H9 (cell line): ENCODE measurements at regions not wholly inside any gene's neighbourhood (a gene's known extent, or its start where the extent isn't known, plus 50 kb on each side); places are given as distances from the start of the nearest gene placed in this dataset.

Source experiments
- DNase-seq: peaks from one replicate; pipeline ENCODE4 v3.0.0-alpha.2; 2017
- H2AFZ ChIP-seq: one replicate; pipeline ENCODE4 v1.6.1; 2013; ENCODE audit warnings: mild to moderate bottlenecking, low read length, control low read depth, moderate library complexity
- H2AK5ac ChIP-seq: 2 replicates; pipeline ENCODE4 v1.6.1; 2013; ENCODE audit warnings: low read length, control low read depth, mixed read lengths; ENCODE audit not compliant: insufficient read length
- H2BK120ac ChIP-seq: one replicate; pipeline ENCODE4 v1.6.1; 2013; ENCODE audit warnings: low read depth, mild to moderate bottlenecking, low read length, control low read depth, inconsistent platforms; ENCODE audit not compliant: poor library complexity, severe bottlenecking
- H2BK12ac ChIP-seq: 2 replicates; pipeline ENCODE4 v1.6.1; 2013; ENCODE audit warnings: low read length, control low read depth, mixed read lengths, low read depth; ENCODE audit not compliant: insufficient read length
- H2BK15ac ChIP-seq: 2 replicates; pipeline ENCODE4 v1.6.1; 2013; ENCODE audit warnings: low read depth, low read length, control low read depth
- H2BK20ac ChIP-seq: one replicate; pipeline ENCODE4 v1.6.1; 2013; ENCODE audit warnings: low read depth, mild to moderate bottlenecking, low read length, control low read depth, inconsistent platforms; ENCODE audit not compliant: poor library complexity, severe bottlenecking
- H2BK5ac ChIP-seq: 2 replicates; pipeline ENCODE4 v1.6.1; 2013; ENCODE audit warnings: low read length, control low read depth, mixed read lengths; ENCODE audit not compliant: insufficient read length
- H3K14ac ChIP-seq: 2 replicates; pipeline ENCODE4 v1.6.1; 2013; ENCODE audit warnings: low read length, control low read depth; ENCODE audit not compliant: insufficient read depth
- H3K18ac ChIP-seq: 2 replicates; pipeline ENCODE4 v1.6.1; 2013; ENCODE audit warnings: low read depth, mild to moderate bottlenecking, mixed read lengths, low read length, control low read depth; ENCODE audit not compliant: insufficient read length
- H3K23ac ChIP-seq: 2 replicates; pipeline ENCODE4 v1.6.1; 2013; ENCODE audit warnings: low read length, control low read depth, mixed read lengths, low read depth; ENCODE audit not compliant: insufficient read length
- H3K23me2 ChIP-seq: 2 replicates; pipeline ENCODE4 v1.6.1; 2013; ENCODE audit warnings: low read depth, mild to moderate bottlenecking, mixed read lengths, low read length, control low read depth; ENCODE audit not compliant: insufficient read length, poor library complexity, severe bottlenecking
- H3K27ac ChIP-seq: 2 replicates; pipeline ENCODE4 v1.5.1; 2013; ENCODE audit warnings: low read length, control low read depth, mixed read lengths, low read depth; ENCODE audit not compliant: insufficient read length
- H3K27me3 ChIP-seq: 2 replicates; pipeline ENCODE4 v1.6.1; 2013; ENCODE audit warnings: low read length, control low read depth, inconsistent platforms; ENCODE audit not compliant: insufficient read depth
- H3K4ac ChIP-seq: 2 replicates; pipeline ENCODE4 v1.6.1; 2013; ENCODE audit warnings: low read depth, mild to moderate bottlenecking, control low read depth, inconsistent platforms, low read length, moderate library complexity
- H3K4me1 ChIP-seq: 2 replicates; pipeline ENCODE4 v1.6.1; 2013; ENCODE audit warnings: low read length, control low read depth, inconsistent platforms; ENCODE audit not compliant: insufficient read depth
- H3K4me2 ChIP-seq: 2 replicates; pipeline ENCODE4 v1.6.1; 2013; ENCODE audit warnings: low read length, control low read depth, mixed read lengths; ENCODE audit not compliant: insufficient read length, insufficient read depth
- H3K56ac ChIP-seq: 2 replicates; pipeline ENCODE4 v1.6.1; 2013; ENCODE audit warnings: low read depth, mild to moderate bottlenecking, mixed read lengths, low read length, control low read depth; ENCODE audit not compliant: insufficient read length
- H3K79me1 ChIP-seq: 2 replicates; pipeline ENCODE4 v1.6.1; 2013; ENCODE audit warnings: low read depth, mild to moderate bottlenecking, moderate library complexity, low read length, control low read depth, inconsistent platforms; ENCODE audit not compliant: insufficient read depth, poor library complexity, severe bottlenecking
- H3K79me2 ChIP-seq: 2 replicates; pipeline ENCODE4 v1.6.1; 2013; ENCODE audit warnings: low read length, control low read depth, inconsistent platforms; ENCODE audit not compliant: insufficient read depth
- H3K9ac ChIP-seq: 2 replicates; pipeline ENCODE4 v1.6.1; 2013; ENCODE audit warnings: low read length, control low read depth, mixed read lengths; ENCODE audit not compliant: insufficient read length; ENCODE audit errors: extremely low read depth
- H3K9me3 ChIP-seq: one replicate; pipeline ENCODE4 v1.6.1; 2013; ENCODE audit warnings: low read depth, low read length, inconsistent platforms; ENCODE audit not compliant: control insufficient read depth
- H3T11ph ChIP-seq: one replicate; pipeline ENCODE4 v1.6.1; 2013; ENCODE audit warnings: mild to moderate bottlenecking, low read length, control low read depth, inconsistent platforms
- H4K20me1 ChIP-seq: one replicate; pipeline ENCODE4 v1.6.1; 2013; ENCODE audit not compliant: control insufficient read depth, insufficient read length, insufficient read depth
- H4K5ac ChIP-seq: 2 replicates; pipeline ENCODE4 v1.6.1; 2013; ENCODE audit warnings: low read depth, mild to moderate bottlenecking, mixed read lengths, low read length, control low read depth; ENCODE audit not compliant: insufficient read length
- H4K8ac ChIP-seq: replicated peaks from 2 replicates; pipeline ENCODE4 v1.6.1; 2013; ENCODE audit warnings: low read length, control low read depth, mixed read lengths, low read depth; ENCODE audit not compliant: insufficient read length
- H4K91ac ChIP-seq: 2 replicates; pipeline ENCODE4 v1.6.1; 2013; ENCODE audit warnings: low read depth, mild to moderate bottlenecking, moderate library complexity, mixed read lengths, low read length, control low read depth; ENCODE audit not compliant: insufficient read length
- H3K27ac Mint-ChIP-seq, 3 experiments: 2 replicates in 2 of 3; 3 replicates in 1 of 3; pipeline ENCODE4 v1.8.0; 2020 to 2021; ENCODE audit warnings: mixed read lengths in 3 of 3, mild to moderate bottlenecking in 1 of 3, moderate library complexity in 1 of 3
- H3K27me3 Mint-ChIP-seq: 2 replicates; pipeline ENCODE4 v1.8.0; 2021; ENCODE audit warnings: low read depth, mild to moderate bottlenecking, moderate library complexity, mixed read lengths
- H3K36me3 Mint-ChIP-seq, 3 experiments: 2 replicates in 2 of 3; 3 replicates in 1 of 3; pipeline ENCODE4 v1.8.0; 2020 to 2021; ENCODE audit warnings: low read depth in 3 of 3, mixed read lengths in 3 of 3; ENCODE audit not compliant: insufficient read depth in 1 of 3
- H3K4me1 Mint-ChIP-seq, 2 experiments: 2 replicates each; pipeline ENCODE4 v1.8.0; 2020; ENCODE audit warnings: mixed read lengths in 2 of 2
- H3K4me3 Mint-ChIP-seq, 2 experiments: 2 replicates in 1 of 2; 3 replicates in 1 of 2; pipeline ENCODE4 v1.8.0; 2020 to 2021; ENCODE audit warnings: mild to moderate bottlenecking in 2 of 2, mixed read lengths in 2 of 2, moderate library complexity in 1 of 2
- H3K9me3 Mint-ChIP-seq, 2 experiments: 2 replicates in 1 of 2; 3 replicates in 1 of 2; pipeline ENCODE4 v1.8.0; 2020; ENCODE audit warnings: mild to moderate bottlenecking in 2 of 2, mixed read lengths in 2 of 2, moderate library complexity in 1 of 2
- CTCF ChIP-seq: fragments of 200-600 bp; sonication (generic); conservative IDR thresholded peaks from 3 replicates; pipeline ENCODE4 v1.8.0; 2021; ENCODE audit warnings: antibody characterized with exemption, mild to moderate bottlenecking
- WGBS: extraction: QIAGEN DNeasy Blood & Tissue Kit; methylation state at CpG from one replicate; pipeline ENCODE4 v1.1.7; 2013; ENCODE audit warnings: missing lambda C conversion rate, low lambda C conversion rate, mixed read lengths; ENCODE audit not compliant: insufficient read length; ENCODE audit errors: extremely low coverage; 5-methylcytosine and 5-hydroxymethylcytosine counted together

- Histone ChIP-seq H3K9me3 (no peaks in the 10 kb centered on the region), H2BK20ac (no peak overlapping the region), H3K9ac (no peak overlapping the region), H2BK12ac (no peak overlapping the region), H3K18ac (no peak overlapping the region), H4K91ac (no peak overlapping the region), H4K20me1 (no peaks in the 10 kb centered on the region), H3K14ac (no peak overlapping the region), H2BK120ac (no peak overlapping the region), H3K56ac (no peak overlapping the region), H2BK5ac (no peak overlapping the region), H4K8ac (no peak overlapping the region), H2AK5ac (no peak overlapping the region), H3K23ac (no peak overlapping the region), H3K79me1 (no peaks in the 10 kb centered on the region), H2AFZ (no peak overlapping the region), H3K79me2 (no peaks in the 10 kb centered on the region), H3T11ph (no peak overlapping the region), H3K4me2 (no peak overlapping the region), H3K4ac (no peak overlapping the region), H3K27me3 (no peaks in the 10 kb centered on the region), H4K5ac (no peak overlapping the region), H3K23me2 (no peaks in the 10 kb centered on the region), H3K27ac (no peak overlapping the region), H3K4me1 (peaks cover 2% of the 10 kb centered on the region; the same call in 1 of the 2 replicates), H2BK15ac (no peak overlapping the region)
- WGBS: no CpG with 5 or more reads among the region's 2 CpGs
- no peak overlapping the region for H3K4me3 Mint-ChIP-seq
- no peaks in the 10 kb centered on the region; the same call in 1 of the 2 replicates for H3K27me3 Mint-ChIP-seq
- peaks cover 14 to 16% of the 10 kb centered on the region in 2 experiments; a peak in 4 of 5 replicates for H3K9me3 Mint-ChIP-seq
- peaks cover 0 to 13% (median 4%) of the 10 kb centered on the region in 3 experiments; a peak in 4 of 7 replicates for H3K36me3 Mint-ChIP-seq
- TF ChIP-seq CTCF: no peak
- no peak for DNase-seq
- peaks cover 20 to 29% of the 10 kb centered on the region in 2 experiments for H3K4me1 Mint-ChIP-seq
- H3K27ac Mint-ChIP-seq: no peak overlapping the region
Measured at GRCh38 chr2:122486086-122486485, 730.6 kb downstream of the TSN start.
